SK-N-MC (cell line): ENCODE measurements at regions not wholly inside any gene's neighbourhood (a gene's known extent, or its start where the extent isn't known, plus 50 kb on each side); places are given as distances from the start of the nearest gene placed in this dataset.

Experiments used
- EZH2 ChIP-seq: fragments of 200-600 bp; sonication (generic); IDR thresholded peaks from one replicate; pipeline ENCODE4 v1.6.1; 2017; ENCODE audit warnings: antibody characterized with exemption
- FOXP2 ChIP-seq: optimal IDR thresholded peaks from 2 replicates; pipeline ENCODE3; 2011; ENCODE audit warnings: mild to moderate bottlenecking, moderate library complexity; ENCODE audit not compliant: insufficient read depth; ENCODE audit errors: extremely low read length, control extremely low read depth
- POLR2AphosphoS5 ChIP-seq: IDR thresholded peaks from 2 replicates; pipeline ENCODE4 v1.6.1; 2012; ENCODE audit warnings: mild to moderate bottlenecking, low read depth, low read length, borderline replicate concordance

DNA sequence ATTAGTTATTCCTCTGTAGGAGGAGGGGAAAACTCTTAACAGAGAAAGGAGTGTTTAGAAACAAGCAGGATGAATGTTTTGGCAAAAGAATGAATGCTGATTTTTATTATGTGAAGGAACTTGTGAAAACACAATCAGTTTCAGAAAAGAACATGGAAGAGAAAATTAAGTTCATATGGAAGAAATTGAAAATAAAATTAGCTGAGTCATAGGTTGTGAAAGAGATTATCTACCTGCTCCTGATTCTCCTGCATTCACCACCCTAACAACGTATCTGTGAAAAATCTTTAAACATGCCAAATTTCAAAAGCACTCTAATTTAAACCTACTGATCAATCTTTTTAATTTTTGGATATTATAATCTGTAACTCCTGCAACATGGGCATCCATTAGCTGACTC is 227.3 kb upstream of the RSPO3 start:
- TF ChIP-seq POLR2AphosphoS5 (no peak), EZH2 (no peak), FOXP2 (no peak)
